ENCODE measurements at regions not wholly inside any gene's neighbourhood (a gene's known extent, or its start where the extent isn't known, plus 50 kb on each side); places are given as distances from the start of the nearest gene placed in this dataset.
A peak's percentile ranks its signal among the peaks of the same experiment; 100 is the strongest.

GRCh38 chr2:172169611-172170010 is 66.9 kb upstream of the DLX2 start:
- Histone ChIP-seq H3K4me2 (no peak overlapping the region), H3K27me3 (peaks cover 6% of the 10 kb centered on the region), H3K9me3 (ENCODE audit: low read depth) (no peaks in the 10 kb centered on the region), H3K36me3 (replicated peaks; ENCODE audit: insufficient read depth, low read depth) (no peaks in the 10 kb centered on the region), H4K20me1 (ENCODE audit: insufficient read depth, poor library complexity, severe bottlenecking) (no peaks in the 10 kb centered on the region), H3K9me2 (replicated peaks; ENCODE audit: insufficient read depth) (no peaks in the 10 kb centered on the region), H3K4me3 (no peak overlapping the region), H3K27ac (no peak overlapping the region), H2AFZ (no peak overlapping the region), H3K79me2 (no peaks in the 10 kb centered on the region), H3K4me1 (ENCODE audit: insufficient read depth) (no peaks in the 10 kb centered on the region)
- TF ChIP-seq EZH2phosphoT487 (IDR thresholded peaks at IDR 0.05; ENCODE audit: low read depth, severe bottlenecking, unreplicated experiment): no peak
- no peak for TF ChIP-seq EZH2 (IDR thresholded peaks at IDR 0.05; ENCODE audit: borderline replicate concordance)
- TF ChIP-seq CTCF (IDR thresholded peaks at IDR 0.05; ENCODE audit: poor library complexity): no peak
- no peak for DNase-seq (ENCODE audit: low spot score)

- H3K27ac ChIP-seq: no peak overlapping the region
Measured at GRCh38 chr2:172172513-172173173, 69.9 kb upstream of the DLX2 start.

GRCh38 chr2:172173174-172173706 is 70.5 kb upstream of the DLX2 start:
- TF ChIP-seq CTCF (IDR thresholded peaks at IDR 0.05; ENCODE audit: poor library complexity): no peak
- TF ChIP-seq EZH2 (IDR thresholded peaks at IDR 0.05; ENCODE audit: borderline replicate concordance): no peak
- TF ChIP-seq EZH2phosphoT487 (IDR thresholded peaks at IDR 0.05; ENCODE audit: low read depth, severe bottlenecking, unreplicated experiment): no peak
- Histone ChIP-seq H3K4me1 (ENCODE audit: insufficient read depth) (no peaks in the 10 kb centered on the region), H3K9me2 (replicated peaks; ENCODE audit: insufficient read depth) (no peaks in the 10 kb centered on the region), H3K27me3 (peaks cover 6% of the 10 kb centered on the region), H4K20me1 (ENCODE audit: insufficient read depth, poor library complexity, severe bottlenecking) (no peaks in the 10 kb centered on the region), H3K79me2 (no peaks in the 10 kb centered on the region), H3K9me3 (ENCODE audit: low read depth) (no peaks in the 10 kb centered on the region), H3K36me3 (replicated peaks; ENCODE audit: insufficient read depth, low read depth) (no peaks in the 10 kb centered on the region), H2AFZ (peak overlapping the region; percentile 94), H3K4me3 (no peak overlapping the region), H3K4me2 (peak overlapping the region; percentile 99), H3K27ac (no peak overlapping the region)
- no peak for DNase-seq (ENCODE audit: low spot score)
- WGBS (ENCODE audit: low lambda C conversion rate, missing lambda C conversion rate): 77% methylated on average over 8 of the region's 8 CpGs

More at GRCh38 chr2:172172513-172173173, 69.9 kb upstream of the DLX2 start:
- Histone ChIP-seq H3K27me3 (peaks cover 6% of the 10 kb centered on the region), H4K20me1 (ENCODE audit: insufficient read depth, poor library complexity, severe bottlenecking) (no peaks in the 10 kb centered on the region), H3K4me2 (peak overlapping the region; percentile 99), H2AFZ (peak overlapping the region; percentile 94), H3K9me3 (ENCODE audit: low read depth) (no peaks in the 10 kb centered on the region), H3K9me2 (replicated peaks; ENCODE audit: insufficient read depth) (no peaks in the 10 kb centered on the region), H3K36me3 (replicated peaks; ENCODE audit: insufficient read depth, low read depth) (no peaks in the 10 kb centered on the region), H3K4me1 (ENCODE audit: insufficient read depth) (no peaks in the 10 kb centered on the region), H3K4me3 (peak overlapping the region; percentile 71), H3K79me2 (no peaks in the 10 kb centered on the region)
- TF ChIP-seq EZH2 (IDR thresholded peaks at IDR 0.05; ENCODE audit: borderline replicate concordance) (no peak), CTCF (IDR thresholded peaks at IDR 0.05; ENCODE audit: poor library complexity) (peak; percentile 87)
- DNase-seq (ENCODE audit: low spot score): peak; percentile 88
- 4% methylated on average over 48 of the region's 58 CpGs for WGBS (ENCODE audit: low lambda C conversion rate, missing lambda C conversion rate)
